Upper lobe of left lung (tissue), 6 donors: ENCODE measurements at regions not wholly inside any gene's neighbourhood (a gene's known extent, or its start where the extent isn't known, plus 50 kb on each side); places are given as distances from the start of the nearest gene placed in this dataset.

Experiments
- ATAC-seq, 2 donors: fragments of 200-7000 bp; cut with Tn5 transposase; one replicate each; pipeline ENCODE4 v1.9.1; 2022; ENCODE audit warnings: mild to moderate bottlenecking in 2 of 2, moderate library complexity in 2 of 2; ENCODE audit not compliant: low FRiP score in 2 of 2
- DNase-seq, 2 donors: peaks; one replicate each; pipeline ENCODE4 v3.0.0-alpha.2; 2019 to 2020
- H3K27ac ChIP-seq, 4 donors: fragments of 200-600 bp; sonication (generic); one replicate each; pipeline ENCODE4 v1.5.1; 2016 to 2019
- H3K27me3 ChIP-seq, 4 donors: fragments of 200-600 bp; sonication (generic); one replicate each; pipeline ENCODE4 v1.5.1; 2017 to 2019
- H3K36me3 ChIP-seq, 4 donors: fragments of 200-600 bp; sonication (generic); one replicate each; pipeline ENCODE4 v1.5.1; 2016 to 2019
- H3K4me1 ChIP-seq, 4 donors: fragments of 200-600 bp; sonication (generic); one replicate each; pipeline ENCODE4 v1.5.1; 2018 to 2019
- H3K4me3 ChIP-seq, 4 donors: fragments of 200-600 bp; sonication (generic); one replicate each; pipeline ENCODE4 v1.5.1; 2017 to 2019; ENCODE audit warnings: mild to moderate bottlenecking in 2 of 4, moderate library complexity in 1 of 4
- H3K9me3 ChIP-seq, 4 donors: fragments of 200-600 bp; sonication (generic); one replicate each; pipeline ENCODE4 v1.5.1; 2018 to 2019
- EP300 ChIP-seq, 4 donors: sonication (generic); formaldehyde crosslinking; IDR thresholded peaks; one replicate each; pipeline ENCODE4 v1.5.1; 2017; ENCODE audit warnings: antibody characterized with exemption in 4 of 4, control low read depth in 2 of 4
- POLR2A ChIP-seq, 4 donors: fragments of 450-650 bp; IDR thresholded peaks; one replicate each; pipeline ENCODE4 v1.5.1; 2016 to 2017; ENCODE audit warnings: antibody characterized with exemption in 4 of 4, mild to moderate bottlenecking in 2 of 4
- POLR2AphosphoS5 ChIP-seq, 2 donors: sonication (generic); formaldehyde crosslinking; IDR thresholded peaks; one replicate each; pipeline ENCODE4 v1.5.1; 2017; ENCODE audit warnings: antibody characterized with exemption in 2 of 2
- WGBS, 2 donors: methylation state at CpG; one replicate each; pipeline ENCODE4 v1.1.5; 2017 to 2018; 5-methylcytosine and 5-hydroxymethylcytosine counted together
- TF ChIP-seq, protein P1 (sequence below), 6 experiments: fragments of 450-650 bp in 4 of 6; fragments of 200-600 bp in 2 of 6; sonication (generic) in 2 of 6; IDR thresholded peaks; one replicate each; pipeline ENCODE4 v1.5.1; 2016 to 2019; ENCODE audit warnings: antibody characterized with exemption in 6 of 6
- donor health status: DM: no; HTN: no; CAD: no; lungs with moderate emphysema.
- donor health status: DM: no; HTN: yes; CAD: no; lungs with severe emphysema.

DNA sequence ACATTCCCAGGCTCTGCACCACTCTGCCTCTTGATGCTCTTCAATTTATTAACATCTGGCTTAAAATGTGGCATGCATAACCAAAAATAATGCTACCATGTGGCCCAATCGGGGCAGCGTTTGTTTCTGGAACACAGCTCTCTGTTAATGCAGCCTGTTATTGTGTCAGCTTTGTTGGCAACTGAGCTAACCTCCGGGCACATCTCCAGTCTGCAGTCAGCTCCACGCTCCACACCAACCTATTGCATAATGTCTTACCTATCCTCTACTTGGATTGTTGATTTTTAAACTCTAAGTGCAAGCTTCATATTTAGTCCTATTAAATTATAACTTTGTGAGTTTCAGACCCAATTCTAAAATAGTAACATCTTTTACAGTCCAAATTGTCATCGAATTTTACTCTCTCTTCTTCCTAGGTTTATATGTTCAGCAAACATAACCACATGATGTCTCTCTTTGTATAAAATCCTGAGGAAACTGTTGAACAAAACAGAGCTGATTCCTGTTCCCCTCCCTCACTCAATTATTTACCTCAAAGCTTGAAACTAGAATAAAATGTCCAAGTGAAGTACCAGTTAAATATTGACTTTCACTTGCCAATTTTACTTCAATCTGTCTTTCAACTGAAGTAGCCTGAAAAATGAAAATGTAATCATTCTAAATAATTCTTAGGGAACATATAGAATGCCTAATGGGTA is 92.2 kb upstream of the RAPGEF2 start:
- DNase-seq (peak in 1 of 2 donors; percentile 84), ATAC-seq (peak; percentile 84 to 85)
- Histone ChIP-seq H3K27ac (peak overlapping the region; percentile 4 to 74 (median 14)), H3K27me3 (no peaks in the 10 kb centered on the region), H3K4me1 (peaks cover 9 to 18% (median 9%) of the 10 kb centered on the region in 4 donors), H3K9me3 (no peaks in the 10 kb centered on the region), H3K36me3 (no peaks in the 10 kb centered on the region), H3K4me3 (peak overlapping the region in 1 of 4 donors; percentile 7)
- TF ChIP-seq, protein P1, sequence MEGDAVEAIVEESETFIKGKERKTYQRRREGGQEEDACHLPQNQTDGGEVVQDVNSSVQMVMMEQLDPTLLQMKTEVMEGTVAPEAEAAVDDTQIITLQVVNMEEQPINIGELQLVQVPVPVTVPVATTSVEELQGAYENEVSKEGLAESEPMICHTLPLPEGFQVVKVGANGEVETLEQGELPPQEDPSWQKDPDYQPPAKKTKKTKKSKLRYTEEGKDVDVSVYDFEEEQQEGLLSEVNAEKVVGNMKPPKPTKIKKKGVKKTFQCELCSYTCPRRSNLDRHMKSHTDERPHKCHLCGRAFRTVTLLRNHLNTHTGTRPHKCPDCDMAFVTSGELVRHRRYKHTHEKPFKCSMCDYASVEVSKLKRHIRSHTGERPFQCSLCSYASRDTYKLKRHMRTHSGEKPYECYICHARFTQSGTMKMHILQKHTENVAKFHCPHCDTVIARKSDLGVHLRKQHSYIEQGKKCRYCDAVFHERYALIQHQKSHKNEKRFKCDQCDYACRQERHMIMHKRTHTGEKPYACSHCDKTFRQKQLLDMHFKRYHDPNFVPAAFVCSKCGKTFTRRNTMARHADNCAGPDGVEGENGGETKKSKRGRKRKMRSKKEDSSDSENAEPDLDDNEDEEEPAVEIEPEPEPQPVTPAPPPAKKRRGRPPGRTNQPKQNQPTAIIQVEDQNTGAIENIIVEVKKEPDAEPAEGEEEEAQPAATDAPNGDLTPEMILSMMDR (IDR thresholded peaks at IDR 0.05): no peak
- peak; percentile 10 to 39 for TF ChIP-seq POLR2AphosphoS5 (IDR thresholded peaks at IDR 0.05)
- TF ChIP-seq EP300 (IDR thresholded peaks at IDR 0.05): peak in 1 of 4 donors; percentile 30
- TF ChIP-seq POLR2A (IDR thresholded peaks at IDR 0.05): no peak
- 34 to 37% methylated on average over 5 of the region's 5 CpGs for WGBS, 2 donors

DNA sequence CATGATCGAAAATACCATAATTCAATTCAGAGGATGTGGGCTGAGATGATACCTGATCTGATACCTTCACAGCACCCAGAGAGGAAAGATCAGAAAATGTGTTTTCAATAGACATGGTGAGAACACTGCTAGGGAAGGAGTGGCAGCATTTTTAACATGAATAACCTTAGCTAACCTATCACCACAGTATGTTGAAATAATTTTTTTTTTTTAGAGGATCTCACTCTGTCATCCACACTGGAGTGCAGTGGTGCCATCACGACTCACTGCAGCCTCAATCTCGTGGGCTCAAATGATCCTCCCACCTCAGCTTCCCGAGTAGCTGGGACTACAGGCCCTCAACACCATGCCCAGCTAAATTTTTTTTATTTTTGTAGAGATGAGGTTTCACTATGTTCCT is 90.5 kb upstream of the RAPGEF2 start:
- Histone ChIP-seq H3K27ac (no peak overlapping the region), H3K27me3 (no peaks in the 10 kb centered on the region), H3K9me3 (no peaks in the 10 kb centered on the region), H3K4me1 (peaks cover 9 to 18% (median 9%) of the 10 kb centered on the region in 4 donors), H3K4me3 (no peak overlapping the region), H3K36me3 (no peaks in the 10 kb centered on the region)
- 90 to 92% methylated on average over 4 of the region's 4 CpGs for WGBS, 2 donors
- TF ChIP-seq POLR2A (IDR thresholded peaks at IDR 0.05): no peak
- TF ChIP-seq, protein P1 (IDR thresholded peaks at IDR 0.05): no peak
- no peak for TF ChIP-seq POLR2AphosphoS5 (IDR thresholded peaks at IDR 0.05)
- no peak for TF ChIP-seq EP300 (IDR thresholded peaks at IDR 0.05)
- ATAC-seq (no peak), DNase-seq (no peak)

DNA sequence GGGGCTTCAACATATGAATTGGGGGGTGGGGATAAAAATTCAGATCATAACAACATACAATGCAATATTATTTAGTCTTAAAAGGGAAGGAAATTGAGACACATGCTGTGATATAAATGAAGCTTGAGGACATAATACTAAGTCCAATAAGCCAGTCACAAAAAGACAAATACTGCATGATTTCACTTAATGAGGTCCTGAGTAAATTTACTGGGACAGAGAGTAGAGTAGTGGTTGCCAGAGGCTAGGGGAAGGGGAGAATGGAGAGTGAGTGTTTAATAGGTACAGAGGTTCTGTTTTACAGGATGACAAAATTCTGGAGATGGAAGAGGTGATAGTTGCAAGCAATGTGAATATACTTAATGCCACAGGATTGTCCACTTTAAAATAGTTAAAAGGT is 89.2 kb upstream of the RAPGEF2 start:
- no peak for ATAC-seq
- H3K9me3 ChIP-seq: no peaks in the 10 kb centered on the region
- no peak overlapping the region for H3K27ac ChIP-seq
- H3K4me3 ChIP-seq: no peak overlapping the region
- no peak for TF ChIP-seq EP300 (IDR thresholded peaks at IDR 0.05)
- no peak for TF ChIP-seq POLR2AphosphoS5 (IDR thresholded peaks at IDR 0.05)
- TF ChIP-seq, protein P1 (IDR thresholded peaks at IDR 0.05): no peak
- TF ChIP-seq POLR2A (IDR thresholded peaks at IDR 0.05): no peak
- H3K27me3 ChIP-seq: no peaks in the 10 kb centered on the region
- H3K36me3 ChIP-seq: no peaks in the 10 kb centered on the region
- peaks cover 9 to 18% (median 9%) of the 10 kb centered on the region in 4 donors for H3K4me1 ChIP-seq
- DNase-seq: no peak

DNA sequence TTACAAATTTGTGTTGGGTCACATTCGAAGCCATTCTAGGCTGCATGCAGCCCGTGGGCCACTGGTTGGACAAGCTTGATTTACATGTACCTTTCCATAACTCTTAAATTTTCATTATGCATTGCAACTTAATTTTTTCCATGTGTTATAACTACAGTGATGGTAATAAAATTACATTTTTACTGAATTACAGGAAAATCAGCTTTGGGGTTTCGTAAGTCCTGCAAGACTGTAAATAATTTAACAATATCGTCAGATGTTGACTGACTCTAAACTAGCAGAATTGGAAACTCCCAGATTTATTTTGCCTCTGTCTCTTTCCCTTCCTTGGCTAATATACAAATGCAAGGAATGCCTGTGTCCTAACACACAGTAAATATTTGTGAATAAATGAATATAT is 88.0 kb upstream of the RAPGEF2 start:
- peaks cover 6 to 14% (median 8%) of the 10 kb centered on the region in 4 donors for H3K4me1 ChIP-seq
- H3K27ac ChIP-seq: no peak overlapping the region
- H3K4me3 ChIP-seq: no peak overlapping the region
- no peaks in the 10 kb centered on the region for H3K36me3 ChIP-seq
- no peak for DNase-seq
- TF ChIP-seq POLR2A (IDR thresholded peaks at IDR 0.05) (no peak), EP300 (IDR thresholded peaks at IDR 0.05) (no peak)
- TF ChIP-seq, protein P1 (IDR thresholded peaks at IDR 0.05): no peak
- H3K27me3 ChIP-seq: no peaks in the 10 kb centered on the region
- ATAC-seq: no peak
- WGBS, 2 donors: 73 to 93% methylated on average over 4 of the region's 4 CpGs
- no peaks in the 10 kb centered on the region for H3K9me3 ChIP-seq

DNA sequence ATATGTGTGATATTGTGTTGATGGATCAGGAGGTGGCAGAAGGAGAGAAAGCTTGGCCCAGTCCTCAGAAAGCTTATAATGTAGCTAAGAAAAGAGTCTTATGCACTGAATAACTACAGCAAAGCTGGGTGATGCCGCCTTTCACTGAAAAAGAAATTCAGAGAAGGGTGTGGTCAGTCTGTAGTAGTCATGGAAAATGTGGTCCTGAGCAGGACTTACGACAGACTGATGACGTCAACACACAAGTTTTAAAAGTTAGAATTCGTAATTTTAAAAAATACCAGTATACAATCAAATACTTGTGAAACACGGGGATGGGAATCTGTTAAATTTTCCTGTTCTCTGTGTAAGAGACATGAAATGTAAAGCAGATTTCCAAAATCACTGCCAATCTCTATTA is 87.0 kb upstream of the RAPGEF2 start:
- Histone ChIP-seq H3K4me3 (no peak overlapping the region), H3K36me3 (no peaks in the 10 kb centered on the region), H3K9me3 (no peaks in the 10 kb centered on the region), H3K27me3 (no peaks in the 10 kb centered on the region), H3K27ac (no peak overlapping the region), H3K4me1 (peaks cover 0 to 8% (median 1%) of the 10 kb centered on the region in 4 donors)
- WGBS, 2 donors: 88 to 94% methylated on average over 5 of the region's 5 CpGs
- no peak for ATAC-seq
- no peak for DNase-seq
- TF ChIP-seq POLR2A (IDR thresholded peaks at IDR 0.05) (no peak), POLR2AphosphoS5 (IDR thresholded peaks at IDR 0.05) (no peak), EP300 (IDR thresholded peaks at IDR 0.05) (no peak)
- TF ChIP-seq, protein P1 (IDR thresholded peaks at IDR 0.05): no peak
